ENCODE measurements at regions not wholly inside any gene's neighbourhood (a gene's known extent, or its start where the extent isn't known, plus 50 kb on each side); places are given as distances from the start of the nearest gene placed in this dataset.

- no peaks in the 10 kb centered on the region for H3K79me2 ChIP-seq (ENCODE audit: insufficient read depth)
- H3K9ac ChIP-seq = no peak overlapping the region
- no peaks in the 10 kb centered on the region for H3K36me3 ChIP-seq (replicated peaks in 1 of 2; ENCODE audit: control insufficient read depth in 1 of 2, insufficient read depth in 2 of 2, low read length in 1 of 2)
- H3K9me3 ChIP-seq = no peaks in the 10 kb centered on the region
- H3K4me2 ChIP-seq = no peak overlapping the region
- CTCF ChIA-PET = no interaction called here
- no peaks in the 10 kb centered on the region for H4K20me1 ChIP-seq (ENCODE audit: insufficient read depth)
- H2AFZ ChIP-seq (ENCODE audit: low read depth) = no peak overlapping the region
- H3K27ac ChIP-seq (ENCODE audit: low read depth in 2 of 2, low read length in 1 of 2) = no peak overlapping the region
- H3K4me1 ChIP-seq (ENCODE audit: control insufficient read depth in 1 of 2, insufficient read depth in 2 of 2, low read depth in 1 of 2, low read length in 1 of 2) = no peaks in the 10 kb centered on the region
- H3K27me3 ChIP-seq (ENCODE audit: insufficient read depth) = no peaks in the 10 kb centered on the region
- DNase-seq = no peak
- no peaks in the 10 kb centered on the region for H3F3A ChIP-seq (replicated peaks; ENCODE audit: insufficient read depth)
- no peaks in the 10 kb centered on the region for H3K9me2 ChIP-seq
- POLR2A ChIA-PET = no interaction called here
- 38% methylated on average over 3 of the region's 3 CpGs for WGBS (ENCODE audit: low lambda C conversion rate)
- TF ChIP-seq ZBTB33 (IDR thresholded peaks at IDR 0.05; ENCODE audit: borderline replicate concordance, low read depth) (no peak), PBX3 (IDR thresholded peaks at IDR 0.05) (no peak), FOXM1 (IDR thresholded peaks at IDR 0.05; ENCODE audit: low read depth) (no peak), MEF2A (IDR thresholded peaks at IDR 0.05; ENCODE audit: borderline replicate concordance, low read depth) (no peak), TEAD4 (IDR thresholded peaks at IDR 0.05; ENCODE audit: borderline replicate concordance, insufficient read depth) (no peak), RFX5 (IDR thresholded peaks at IDR 0.05; ENCODE audit: low read length) (no peak), GABPA (IDR thresholded peaks at IDR 0.05; ENCODE audit: low read depth) (no peak), GATA2 (CRISPR knock-in tag; IDR thresholded peaks at IDR 0.05) (no peak), FOSL2 (IDR thresholded peaks at IDR 0.05; ENCODE audit: borderline replicate concordance, low read depth) (no peak), SMC3 (IDR thresholded peaks at IDR 0.05; ENCODE audit: low read depth, low read length) (no peak), IRF3 (IDR thresholded peaks at IDR 0.05; ENCODE audit: low read depth, low read length) (no peak), EZH2phosphoT487 (IDR thresholded peaks at IDR 0.05; ENCODE audit: borderline replicate concordance, low read depth) (no peak), EP300 (IDR thresholded peaks at IDR 0.05; ENCODE audit: borderline replicate concordance in 1 of 2, low read depth in 1 of 2, low read length in 1 of 2) (no peak), JUND (IDR thresholded peaks at IDR 0.05) (no peak), RCOR1 (IDR thresholded peaks at IDR 0.05; ENCODE audit: low read length) (no peak), CTCF (IDR thresholded peaks at IDR 0.05) (no peak), CHD2 (IDR thresholded peaks at IDR 0.05; ENCODE audit: low read length, partially characterized antibody) (no peak), ELF1 (IDR thresholded peaks at IDR 0.05) (no peak), MXI1 (IDR thresholded peaks at IDR 0.05; ENCODE audit: low read depth, low read length) (no peak)
- TF ChIP-seq, protein P1, sequence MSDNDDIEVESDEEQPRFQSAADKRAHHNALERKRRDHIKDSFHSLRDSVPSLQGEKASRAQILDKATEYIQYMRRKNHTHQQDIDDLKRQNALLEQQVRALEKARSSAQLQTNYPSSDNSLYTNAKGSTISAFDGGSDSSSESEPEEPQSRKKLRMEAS (IDR thresholded peaks at IDR 0.05; ENCODE audit: low read depth) = no peak
- no peak overlapping the region for H3K4me3 ChIP-seq (ENCODE audit: low read depth in 2 of 2, low read length in 1 of 2)
These were observed 552.5 kb upstream of the ROBO2 start for GRCh38 chr3:76487446-76487845.
